Ascending aorta (tissue), 2 donors: ENCODE measurements at regions not wholly inside any gene's neighbourhood (a gene's known extent, or its start where the extent isn't known, plus 50 kb on each side); places are given as distances from the start of the nearest gene placed in this dataset.

Experiments
- DNase-seq, 2 donors: peaks; one replicate each; pipeline ENCODE4 v3.0.0-alpha.2; 2019; ENCODE audit warnings: low spot score in 2 of 2
- H3K27ac ChIP-seq, 2 donors: fragments of 200-600 bp; sonication (generic); one replicate each; pipeline ENCODE4 v1.5.1; 2016 to 2017; ENCODE audit warnings: mild to moderate bottlenecking in 1 of 2
- H3K27me3 ChIP-seq: fragments of 200-600 bp; sonication (generic); one replicate; pipeline ENCODE4 v1.5.1; 2017
- H3K36me3 ChIP-seq, 2 donors: fragments of 200-600 bp; sonication (generic); one replicate each; pipeline ENCODE4 v1.5.1; 2016
- H3K4me1 ChIP-seq, 2 donors: fragments of 200-600 bp; sonication (generic); one replicate each; pipeline ENCODE4 v1.5.1; 2016 to 2017; ENCODE audit warnings: mild to moderate bottlenecking in 1 of 2
- H3K4me3 ChIP-seq, 2 donors: fragments of 200-600 bp; sonication (generic); one replicate each; pipeline ENCODE4 v1.5.1; 2016 to 2017; ENCODE audit warnings: mild to moderate bottlenecking in 1 of 2
- H3K9me3 ChIP-seq, 2 donors: fragments of 200-600 bp; sonication (generic); one replicate each; pipeline ENCODE4 v1.5.1; 2016
- intact Hi-C: fragments of 100-400 bp; cut with DNase I; formaldehyde crosslinking; loops from one replicate; pipeline ENCODE4 v1.15.1; 2023
- TF ChIP-seq, protein P1 (sequence below), 3 experiments: fragments of 200-600 bp in 2 of 3; fragments of 450-650 bp in 1 of 3; sonication (generic) in 2 of 3; IDR thresholded peaks; one replicate each; pipeline ENCODE4 v1.5.1; 2016 to 2019; ENCODE audit warnings: antibody characterized with exemption in 3 of 3, mild to moderate bottlenecking in 1 of 3, moderate library complexity in 1 of 3

DNA sequence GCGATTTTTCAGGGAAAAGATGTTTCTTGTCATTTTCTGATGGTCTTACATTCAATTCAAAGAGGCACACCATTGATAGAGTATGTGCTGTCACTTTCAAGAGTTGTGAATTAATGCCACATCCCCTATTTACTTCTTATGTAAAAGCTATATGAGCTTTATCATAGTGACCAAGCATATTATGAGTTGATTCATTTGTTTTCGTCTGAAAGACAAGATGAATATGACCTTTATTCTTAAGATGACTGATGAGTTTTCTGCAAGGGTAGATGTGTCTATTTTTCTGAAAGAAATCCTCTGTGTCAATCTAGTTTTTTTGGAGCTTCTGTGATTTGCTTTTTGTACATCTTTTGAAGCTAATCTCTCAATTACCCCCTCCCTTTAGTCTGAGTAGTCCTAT, 676.3 kb upstream of the ARGLU1 start:
- Histone ChIP-seq H3K27me3 (no peaks in the 10 kb centered on the region), H3K9me3 (no peaks in the 10 kb centered on the region), H3K4me3 (no peak overlapping the region), H3K4me1 (no peaks in the 10 kb centered on the region), H3K36me3 (no peaks in the 10 kb centered on the region), H3K27ac (no peak overlapping the region)
- TF ChIP-seq, protein P1, sequence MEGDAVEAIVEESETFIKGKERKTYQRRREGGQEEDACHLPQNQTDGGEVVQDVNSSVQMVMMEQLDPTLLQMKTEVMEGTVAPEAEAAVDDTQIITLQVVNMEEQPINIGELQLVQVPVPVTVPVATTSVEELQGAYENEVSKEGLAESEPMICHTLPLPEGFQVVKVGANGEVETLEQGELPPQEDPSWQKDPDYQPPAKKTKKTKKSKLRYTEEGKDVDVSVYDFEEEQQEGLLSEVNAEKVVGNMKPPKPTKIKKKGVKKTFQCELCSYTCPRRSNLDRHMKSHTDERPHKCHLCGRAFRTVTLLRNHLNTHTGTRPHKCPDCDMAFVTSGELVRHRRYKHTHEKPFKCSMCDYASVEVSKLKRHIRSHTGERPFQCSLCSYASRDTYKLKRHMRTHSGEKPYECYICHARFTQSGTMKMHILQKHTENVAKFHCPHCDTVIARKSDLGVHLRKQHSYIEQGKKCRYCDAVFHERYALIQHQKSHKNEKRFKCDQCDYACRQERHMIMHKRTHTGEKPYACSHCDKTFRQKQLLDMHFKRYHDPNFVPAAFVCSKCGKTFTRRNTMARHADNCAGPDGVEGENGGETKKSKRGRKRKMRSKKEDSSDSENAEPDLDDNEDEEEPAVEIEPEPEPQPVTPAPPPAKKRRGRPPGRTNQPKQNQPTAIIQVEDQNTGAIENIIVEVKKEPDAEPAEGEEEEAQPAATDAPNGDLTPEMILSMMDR (IDR thresholded peaks at IDR 0.05), result no peak
- no peak for DNase-seq
- intact Hi-C loops, result no loop called here

DNA sequence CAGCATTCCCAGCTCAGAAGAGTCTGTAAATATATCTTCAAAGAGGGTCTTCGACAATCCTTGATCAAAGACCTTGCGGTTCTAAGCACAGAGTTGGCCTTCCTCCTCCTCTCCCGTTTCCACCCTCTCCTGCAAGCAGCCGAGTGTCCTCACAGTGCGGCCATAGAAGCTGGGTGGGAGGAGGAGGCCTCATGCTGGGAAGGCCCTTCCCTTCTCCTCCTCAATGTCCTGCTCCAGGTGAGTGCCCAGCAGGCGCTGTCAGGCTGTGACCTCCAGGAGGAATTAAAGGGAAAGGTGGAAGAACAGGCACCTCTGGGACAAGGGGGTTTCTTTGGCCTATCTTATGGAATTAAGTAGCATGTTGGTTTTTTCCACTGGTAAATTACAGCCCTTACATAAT, 674.2 kb upstream of the ARGLU1 start:
- DNase-seq, result no peak
- Histone ChIP-seq H3K36me3 (no peaks in the 10 kb centered on the region), H3K4me3 (no peak overlapping the region), H3K27me3 (no peaks in the 10 kb centered on the region), H3K4me1 (no peaks in the 10 kb centered on the region), H3K27ac (no peak overlapping the region), H3K9me3 (no peaks in the 10 kb centered on the region)
- TF ChIP-seq, protein P1 (IDR thresholded peaks at IDR 0.05), result no peak
- intact Hi-C loops, result no loop called here

DNA sequence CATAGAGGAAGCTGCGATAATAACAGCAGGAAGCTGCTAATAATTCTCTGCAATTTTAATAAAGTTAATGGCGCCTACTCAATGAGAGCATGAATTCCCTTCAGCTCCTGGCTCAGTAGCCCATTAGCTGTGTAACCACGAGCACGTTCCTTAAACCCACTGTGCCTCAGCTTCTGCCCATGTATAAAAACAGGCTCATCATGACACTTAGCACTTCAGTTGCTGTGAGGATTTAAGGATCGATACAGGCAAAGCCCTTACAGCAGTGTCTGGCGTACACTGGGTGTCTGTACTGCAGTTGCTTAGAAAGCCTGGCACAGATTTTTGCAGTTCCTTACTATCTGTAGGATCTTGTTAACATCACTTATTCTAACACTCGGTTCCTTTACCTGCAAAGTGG, 673.4 kb upstream of the ARGLU1 start:
- Histone ChIP-seq H3K4me3 (no peak overlapping the region), H3K4me1 (no peaks in the 10 kb centered on the region), H3K9me3 (no peaks in the 10 kb centered on the region), H3K36me3 (no peaks in the 10 kb centered on the region), H3K27ac (no peak overlapping the region), H3K27me3 (no peaks in the 10 kb centered on the region)
- DNase-seq, result no peak
- TF ChIP-seq, protein P1 (IDR thresholded peaks at IDR 0.05), result no peak
- intact Hi-C loops, result no loop called here

DNA sequence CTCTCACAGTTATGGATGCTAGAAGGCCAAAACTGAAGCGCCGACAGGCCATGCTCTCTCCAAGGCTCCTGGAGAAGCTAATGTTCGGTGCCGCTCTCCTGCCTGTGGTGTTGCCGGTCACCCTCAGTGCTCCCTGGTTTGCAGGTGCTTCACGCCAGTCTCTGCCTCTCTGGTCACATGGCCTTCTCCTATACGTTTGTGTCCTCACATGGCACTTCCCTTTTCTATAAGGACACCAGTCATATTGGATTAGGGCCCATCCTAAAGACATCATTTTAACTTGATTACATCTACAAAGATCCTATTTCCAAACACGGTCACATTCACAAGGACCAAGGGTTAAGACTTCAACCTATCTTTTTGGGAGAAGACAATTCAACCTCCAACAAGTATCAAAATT, 671.3 kb upstream of the ARGLU1 start:
- Histone ChIP-seq H3K36me3 (no peaks in the 10 kb centered on the region), H3K27me3 (no peaks in the 10 kb centered on the region), H3K4me1 (no peaks in the 10 kb centered on the region), H3K27ac (no peak overlapping the region), H3K9me3 (no peaks in the 10 kb centered on the region), H3K4me3 (no peak overlapping the region)
- intact Hi-C loops, result no loop called here
- TF ChIP-seq, protein P1 (IDR thresholded peaks at IDR 0.05), result no peak
- no peak for DNase-seq

DNA sequence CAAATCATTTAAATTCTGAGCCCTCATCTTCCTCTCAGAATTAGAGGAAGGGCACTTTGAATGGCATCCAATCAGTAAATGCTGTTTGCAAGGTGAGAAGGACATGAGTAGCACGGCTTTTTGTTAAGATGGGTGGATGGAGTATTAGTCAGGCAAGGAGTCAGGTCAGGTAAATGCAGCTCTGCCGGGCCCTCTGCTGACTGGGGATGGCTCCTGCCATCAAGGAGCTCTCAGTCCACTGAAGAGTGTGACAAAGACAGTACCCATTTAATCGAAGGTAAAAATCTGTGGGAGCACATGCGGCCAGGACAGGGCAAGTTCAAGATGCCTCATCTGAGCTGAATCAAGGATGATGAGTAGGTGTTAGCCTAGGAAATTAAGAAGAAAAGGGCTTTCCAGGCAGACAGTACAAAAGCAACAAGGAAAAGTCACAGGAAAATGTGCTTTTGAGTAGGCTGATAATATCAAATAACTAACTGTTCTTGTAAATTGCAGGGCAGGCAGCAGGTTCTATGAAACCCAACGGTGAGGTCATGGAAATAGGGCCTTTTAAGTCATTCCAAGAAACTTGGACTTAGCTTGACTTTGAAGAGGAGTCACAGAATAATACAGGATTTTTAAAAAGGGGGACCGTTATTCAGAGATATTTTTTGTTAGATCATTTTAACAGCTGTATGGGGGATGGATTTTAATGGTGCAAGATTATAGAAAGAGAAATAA, 670.5 kb upstream of the ARGLU1 start:
- no peaks in the 10 kb centered on the region for H3K4me1 ChIP-seq
- no peaks in the 10 kb centered on the region for H3K27me3 ChIP-seq
- H3K9me3 ChIP-seq, result no peaks in the 10 kb centered on the region
- H3K27ac ChIP-seq, result no peak overlapping the region
- TF ChIP-seq, protein P1 (IDR thresholded peaks at IDR 0.05), result no peak
- no peaks in the 10 kb centered on the region for H3K36me3 ChIP-seq
- H3K4me3 ChIP-seq, result no peak overlapping the region
- DNase-seq, result no peak
- intact Hi-C loops, result no loop called here
